Neural progenitor cell (in vitro differentiated cells): ENCODE measurements at regions not wholly inside any gene's neighbourhood (a gene's known extent, or its start where the extent isn't known, plus 50 kb on each side); places are given as distances from the start of the nearest gene placed in this dataset.

Source experiments
- DNase-seq: peaks from one replicate; pipeline ENCODE4 v3.0.0-alpha.2; 2016; ENCODE audit warnings: low spot score
- H2AFZ ChIP-seq: fragments of 200-600 bp; sonication (generic); replicated peaks from 2 replicates; pipeline ENCODE4 v1.6.1; 2016; ENCODE audit warnings: antibody characterized with exemption
- H3F3A ChIP-seq: fragments of 200-600 bp; sonication (generic); 2 replicates; pipeline ENCODE4 v1.6.1; 2016; ENCODE audit warnings: antibody characterized with exemption, low read depth
- H3K27ac ChIP-seq: fragments of 200-600 bp; sonication (generic); 2 replicates; pipeline ENCODE4 v1.5.1; 2016; ENCODE audit warnings: mild to moderate bottlenecking
- H3K27me3 ChIP-seq: fragments of 200-600 bp; sonication (generic); 2 replicates; pipeline ENCODE4 v1.6.1; 2016; ENCODE audit warnings: mild to moderate bottlenecking, moderate library complexity
- H3K36me3 ChIP-seq: fragments of 200-600 bp; sonication (generic); 2 replicates; pipeline ENCODE4 v1.5.1; 2016
- H3K4me1 ChIP-seq: fragments of 200-600 bp; sonication (generic); 2 replicates; pipeline ENCODE4 v1.6.1; 2016; ENCODE audit warnings: mixed run types
- H3K4me2 ChIP-seq: fragments of 200-600 bp; sonication (generic); 2 replicates; pipeline ENCODE4 v1.6.1; 2016
- H3K4me3 ChIP-seq: fragments of 200-600 bp; sonication (generic); 2 replicates; pipeline ENCODE4 v1.5.1; 2016
- H3K79me2 ChIP-seq: fragments of 200-600 bp; sonication (generic); 2 replicates; pipeline ENCODE4 v1.6.1; 2016; ENCODE audit warnings: low read depth
- H3K9ac ChIP-seq: fragments of 200-600 bp; sonication (generic); 2 replicates; pipeline ENCODE4 v1.6.1; 2016
- H3K9me3 ChIP-seq: fragments of 200-600 bp; sonication (generic); 2 replicates; pipeline ENCODE4 v1.5.1; 2016; ENCODE audit warnings: low read depth
- H4K20me1 ChIP-seq: fragments of 200-600 bp; sonication (generic); 2 replicates; pipeline ENCODE4 v1.6.1; 2016; ENCODE audit warnings: low read depth
- H3K27ac Mint-ChIP-seq: 3 replicates; pipeline ENCODE4 v1.8.0; 2021; ENCODE audit warnings: mixed read lengths
- H3K27me3 Mint-ChIP-seq: 2 replicates; pipeline ENCODE4 v1.8.0; 2022; ENCODE audit warnings: low read depth, mild to moderate bottlenecking, inconsistent platforms, moderate library complexity, mixed read lengths; ENCODE audit not compliant: insufficient read depth
- H3K36me3 Mint-ChIP-seq: 3 replicates; pipeline ENCODE4 v1.8.0; 2021; ENCODE audit warnings: mixed read lengths
- H3K4me1 Mint-ChIP-seq: 3 replicates; pipeline ENCODE4 v1.8.0; 2021; ENCODE audit warnings: mixed read lengths
- H3K4me3 Mint-ChIP-seq: 3 replicates; pipeline ENCODE4 v1.8.0; 2021; ENCODE audit warnings: mild to moderate bottlenecking, moderate library complexity, mixed read lengths
- H3K9me3 Mint-ChIP-seq: 3 replicates; pipeline ENCODE4 v1.8.0; 2020; ENCODE audit warnings: mixed read lengths
- EZH2 ChIP-seq: fragments of 200-600 bp; sonication (generic); IDR thresholded peaks from 2 replicates; pipeline ENCODE4 v1.6.1; 2017; ENCODE audit warnings: antibody characterized with exemption, mild to moderate bottlenecking, moderate library complexity
- EZH2phosphoT487 ChIP-seq: fragments of 200-600 bp; sonication (generic); IDR thresholded peaks from 2 replicates; pipeline ENCODE4 v1.6.1; 2017; ENCODE audit warnings: antibody characterized with exemption
- TF ChIP-seq, protein P1 (sequence below): fragments of 200-600 bp; sonication (generic); IDR thresholded peaks from 2 replicates; pipeline ENCODE4 v1.5.1; 2017; ENCODE audit warnings: antibody characterized with exemption, mild to moderate bottlenecking

DNA sequence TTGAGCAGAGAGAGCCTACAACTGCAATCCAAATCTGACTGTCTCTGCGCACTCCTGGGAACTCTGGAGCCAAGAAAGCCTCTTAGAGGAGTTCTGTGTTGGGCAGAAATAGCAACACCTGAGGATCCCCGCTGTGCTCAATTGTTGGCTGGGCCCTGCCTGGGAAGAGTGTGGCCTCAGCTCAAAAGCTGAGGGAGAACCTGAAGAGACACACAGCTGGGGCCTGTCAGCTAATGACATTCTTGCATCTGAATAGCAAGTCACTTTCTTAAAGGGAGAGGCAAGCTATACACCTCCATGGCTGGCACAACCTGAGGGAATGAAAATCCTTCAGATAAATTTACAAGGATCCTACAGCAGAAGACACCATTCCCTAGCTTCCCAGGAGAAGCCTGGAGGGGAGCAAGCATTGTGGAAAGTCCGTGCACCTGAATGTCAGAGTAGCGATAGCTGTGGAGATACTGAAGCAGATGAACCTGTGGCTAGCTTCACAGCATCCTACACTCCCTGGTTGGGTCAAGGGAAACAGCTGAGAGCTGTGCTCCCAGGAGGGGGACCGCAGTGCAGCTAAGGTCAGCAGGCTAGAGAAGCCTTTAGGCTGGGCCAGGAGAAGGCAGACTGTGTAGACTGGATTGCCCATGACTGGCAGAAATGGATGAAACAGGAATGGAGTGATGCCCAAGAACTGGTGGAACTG, 159.9 kb upstream of the PFN2 start:
- no peak overlapping the region for H3K4me3 Mint-ChIP-seq
- peaks cover 26% of the 10 kb centered on the region for H3K4me1 Mint-ChIP-seq
- H3F3A ChIP-seq, result peaks cover 10% of the 10 kb centered on the region
- peaks cover 2% of the 10 kb centered on the region for H3K9me3 Mint-ChIP-seq
- H3K4me1 ChIP-seq, result peaks cover 22% of the 10 kb centered on the region
- no peaks in the 10 kb centered on the region for H3K79me2 ChIP-seq
- H3K27me3 ChIP-seq, result no peaks in the 10 kb centered on the region
- no peak for TF ChIP-seq EZH2phosphoT487
- TF ChIP-seq EZH2, result no peak
- no peaks in the 10 kb centered on the region for H3K36me3 ChIP-seq
- H3K4me3 ChIP-seq, result no peak overlapping the region
- peak overlapping the region; percentile 59 for H3K4me2 ChIP-seq
- DNase-seq, result peak; percentile 20
- H3K27me3 Mint-ChIP-seq, result peaks cover 8% of the 10 kb centered on the region
- H3K27ac ChIP-seq, result no peak overlapping the region
- no peaks in the 10 kb centered on the region for H3K9me3 ChIP-seq
- H3K36me3 Mint-ChIP-seq, result peaks cover 1% of the 10 kb centered on the region
- no peak overlapping the region for H3K27ac Mint-ChIP-seq
- no peak overlapping the region for H3K9ac ChIP-seq
- no peaks in the 10 kb centered on the region for H4K20me1 ChIP-seq
- H2AFZ ChIP-seq, result no peak overlapping the region

DNA sequence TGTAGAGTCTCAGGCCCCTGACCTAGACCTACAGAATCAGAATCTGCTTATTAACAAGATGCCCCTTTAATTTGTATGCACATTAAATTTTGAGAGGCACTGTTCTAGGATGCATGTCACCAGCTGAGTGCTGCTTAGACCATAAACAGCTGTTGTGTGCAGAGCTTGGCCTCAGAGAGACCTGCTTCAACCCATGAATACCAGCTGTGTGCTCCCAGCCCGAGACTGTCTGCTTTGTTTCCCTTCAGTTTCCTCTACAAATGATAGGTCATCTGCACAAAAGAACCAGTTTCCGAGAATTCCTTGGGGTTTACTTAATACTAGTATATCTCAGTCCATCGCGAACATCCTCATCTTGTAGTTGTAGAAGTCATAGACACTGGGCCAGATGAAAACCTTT, 158.5 kb upstream of the PFN2 start:
- no peak for DNase-seq
- Histone ChIP-seq H3F3A (peaks cover 10% of the 10 kb centered on the region), H4K20me1 (no peaks in the 10 kb centered on the region), H3K27ac (no peak overlapping the region), H3K9ac (no peak overlapping the region), H3K4me1 (peaks cover 22% of the 10 kb centered on the region), H3K36me3 (no peaks in the 10 kb centered on the region), H3K27me3 (no peaks in the 10 kb centered on the region), H3K9me3 (no peaks in the 10 kb centered on the region), H2AFZ (no peak overlapping the region), H3K4me3 (no peak overlapping the region), H3K4me2 (no peak overlapping the region), H3K79me2 (no peaks in the 10 kb centered on the region)
- H3K27ac Mint-ChIP-seq, result no peak overlapping the region
- no peak overlapping the region for H3K4me3 Mint-ChIP-seq
- H3K36me3 Mint-ChIP-seq, result peaks cover 1% of the 10 kb centered on the region
- peaks cover 26% of the 10 kb centered on the region for H3K4me1 Mint-ChIP-seq
- TF ChIP-seq EZH2 (no peak), EZH2phosphoT487 (no peak)
- TF ChIP-seq, protein P1, sequence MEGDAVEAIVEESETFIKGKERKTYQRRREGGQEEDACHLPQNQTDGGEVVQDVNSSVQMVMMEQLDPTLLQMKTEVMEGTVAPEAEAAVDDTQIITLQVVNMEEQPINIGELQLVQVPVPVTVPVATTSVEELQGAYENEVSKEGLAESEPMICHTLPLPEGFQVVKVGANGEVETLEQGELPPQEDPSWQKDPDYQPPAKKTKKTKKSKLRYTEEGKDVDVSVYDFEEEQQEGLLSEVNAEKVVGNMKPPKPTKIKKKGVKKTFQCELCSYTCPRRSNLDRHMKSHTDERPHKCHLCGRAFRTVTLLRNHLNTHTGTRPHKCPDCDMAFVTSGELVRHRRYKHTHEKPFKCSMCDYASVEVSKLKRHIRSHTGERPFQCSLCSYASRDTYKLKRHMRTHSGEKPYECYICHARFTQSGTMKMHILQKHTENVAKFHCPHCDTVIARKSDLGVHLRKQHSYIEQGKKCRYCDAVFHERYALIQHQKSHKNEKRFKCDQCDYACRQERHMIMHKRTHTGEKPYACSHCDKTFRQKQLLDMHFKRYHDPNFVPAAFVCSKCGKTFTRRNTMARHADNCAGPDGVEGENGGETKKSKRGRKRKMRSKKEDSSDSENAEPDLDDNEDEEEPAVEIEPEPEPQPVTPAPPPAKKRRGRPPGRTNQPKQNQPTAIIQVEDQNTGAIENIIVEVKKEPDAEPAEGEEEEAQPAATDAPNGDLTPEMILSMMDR, result no peak
- H3K27me3 Mint-ChIP-seq, result peaks cover 8% of the 10 kb centered on the region
- peaks cover 2% of the 10 kb centered on the region for H3K9me3 Mint-ChIP-seq

DNA sequence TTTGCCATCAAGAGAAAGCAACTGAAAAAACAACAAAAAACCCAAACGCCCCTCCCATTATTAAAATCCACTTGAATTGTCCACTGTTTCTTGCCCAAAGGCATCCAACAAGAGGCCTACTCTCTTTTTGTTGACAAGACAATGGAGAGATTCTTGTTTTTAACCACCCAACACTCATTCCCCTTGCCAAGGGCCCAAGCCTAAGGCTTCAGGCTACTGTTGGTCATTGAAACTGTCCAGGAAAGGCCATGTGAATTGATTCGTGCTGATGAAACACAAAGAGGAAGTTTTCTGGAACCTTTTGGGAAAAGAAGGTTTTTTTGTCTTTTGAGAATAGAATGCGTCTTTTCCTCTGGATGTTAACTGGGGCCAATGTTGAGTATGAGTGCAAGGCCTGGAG, 157.4 kb upstream of the PFN2 start:
- Histone ChIP-seq H3K4me2 (no peak overlapping the region), H3K4me1 (peaks cover 22% of the 10 kb centered on the region), H2AFZ (no peak overlapping the region), H3K9me3 (no peaks in the 10 kb centered on the region), H3K79me2 (no peaks in the 10 kb centered on the region), H3K27me3 (no peaks in the 10 kb centered on the region), H3K4me3 (no peak overlapping the region), H3F3A (peaks cover 10% of the 10 kb centered on the region), H3K36me3 (no peaks in the 10 kb centered on the region), H3K27ac (no peak overlapping the region), H4K20me1 (no peaks in the 10 kb centered on the region), H3K9ac (no peak overlapping the region)
- Mint-ChIP-seq H3K27me3 (peaks cover 6% of the 10 kb centered on the region), H3K27ac (no peak overlapping the region), H3K36me3 (peaks cover 1% of the 10 kb centered on the region), H3K4me3 (no peak overlapping the region), H3K4me1 (peaks cover 30% of the 10 kb centered on the region), H3K9me3 (peaks cover 2% of the 10 kb centered on the region)
- DNase-seq, result no peak
- TF ChIP-seq EZH2phosphoT487 (no peak), EZH2 (no peak)
- TF ChIP-seq, protein P1, result no peak

DNA sequence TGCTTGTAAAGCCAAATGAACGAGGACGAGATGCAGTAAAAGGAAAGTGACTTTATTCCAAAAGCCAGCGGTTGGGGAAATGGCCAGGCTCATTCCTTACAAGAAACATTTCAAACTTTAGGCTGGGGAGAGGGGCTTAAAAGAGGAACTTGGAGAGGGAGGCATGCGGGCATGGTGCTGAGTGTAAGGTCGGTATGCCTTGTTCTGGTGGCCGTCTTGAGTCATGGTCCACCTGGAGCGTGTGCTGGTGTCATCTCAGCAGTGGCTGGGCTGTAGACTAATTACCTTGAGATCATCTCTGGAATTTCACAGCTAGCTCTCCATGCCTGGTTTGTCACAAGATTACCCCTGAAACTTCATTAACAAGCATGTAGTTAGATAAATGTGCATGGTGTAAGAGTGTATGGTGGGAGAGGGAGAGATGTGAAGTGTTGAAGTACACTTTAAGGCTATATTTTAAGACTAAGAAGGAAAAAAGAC, 156.4 kb upstream of the PFN2 start:
- peaks cover 10% of the 10 kb centered on the region for H3F3A ChIP-seq
- no peaks in the 10 kb centered on the region for H3K27me3 ChIP-seq
- Mint-ChIP-seq H3K4me3 (no peak overlapping the region), H3K27me3 (peaks cover 7% of the 10 kb centered on the region), H3K27ac (no peak overlapping the region), H3K4me1 (peaks cover 22% of the 10 kb centered on the region), H3K9me3 (peaks cover 2% of the 10 kb centered on the region), H3K36me3 (peaks cover 1% of the 10 kb centered on the region)
- H3K4me2 ChIP-seq, result no peak overlapping the region
- no peak overlapping the region for H3K27ac ChIP-seq
- H3K9me3 ChIP-seq, result no peaks in the 10 kb centered on the region
- TF ChIP-seq, protein P1, result no peak
- no peak for TF ChIP-seq EZH2phosphoT487
- TF ChIP-seq EZH2, result no peak
- H3K36me3 ChIP-seq, result no peaks in the 10 kb centered on the region
- no peaks in the 10 kb centered on the region for H3K79me2 ChIP-seq
- DNase-seq, result no peak
- H4K20me1 ChIP-seq, result no peaks in the 10 kb centered on the region
- H3K4me1 ChIP-seq, result peaks cover 22% of the 10 kb centered on the region
- H3K4me3 ChIP-seq, result no peak overlapping the region
- no peak overlapping the region for H2AFZ ChIP-seq
- no peak overlapping the region for H3K9ac ChIP-seq
